GM21576 (cell line): ENCODE measurements at regions not wholly inside any gene's neighbourhood (a gene's known extent, or its start where the extent isn't known, plus 50 kb on each side); places are given as distances from the start of the nearest gene placed in this dataset.
A peak's percentile ranks its signal among the peaks of the same experiment; 100 is the strongest.
"Not testable (repeated sequence)": the region's sequence is repeated elsewhere in the genome, so short reads cannot be mapped to it uniquely, and the experiment has no call there.

Experiments
- ATAC-seq: cut with Tn5 transposase; IDR thresholded peaks from one replicate; pipeline ENCODE4 v1.9.1; 2021; ENCODE audit warnings: mild to moderate bottlenecking, moderate library complexity; ENCODE audit not compliant: unreplicated experiment

GRCh38 chr15:35211240-35211902, 126.3 kb upstream of the NANOGP8 start:
- ATAC-seq: no peak

DNA sequence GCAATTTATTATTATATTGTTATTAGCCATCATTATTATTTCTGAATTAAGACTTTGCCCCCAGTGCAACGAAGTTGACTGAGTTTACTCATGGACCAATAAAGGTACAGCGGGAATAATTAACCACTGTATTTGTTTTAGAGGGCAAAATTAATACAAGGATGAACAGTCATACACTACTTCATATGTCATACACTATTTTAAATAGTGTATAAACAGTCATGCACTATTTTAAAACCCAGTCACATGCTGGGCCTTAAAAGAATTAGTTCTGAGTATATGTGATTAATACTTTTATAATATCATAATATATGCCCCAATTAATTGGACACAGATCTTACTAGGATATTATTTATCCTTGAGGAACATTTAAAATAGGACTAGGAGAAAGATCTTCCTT, 125.3 kb upstream of the NANOGP8 start:
- ATAC-seq: no peak

- ATAC-seq: no peak
Observed at GRCh38 chr15:35209838-35210237, 124.7 kb upstream of the NANOGP8 start.

GRCh38 chr15:35208353-35208752, 123.3 kb upstream of the NANOGP8 start:
- ATAC-seq: no peak

DNA sequence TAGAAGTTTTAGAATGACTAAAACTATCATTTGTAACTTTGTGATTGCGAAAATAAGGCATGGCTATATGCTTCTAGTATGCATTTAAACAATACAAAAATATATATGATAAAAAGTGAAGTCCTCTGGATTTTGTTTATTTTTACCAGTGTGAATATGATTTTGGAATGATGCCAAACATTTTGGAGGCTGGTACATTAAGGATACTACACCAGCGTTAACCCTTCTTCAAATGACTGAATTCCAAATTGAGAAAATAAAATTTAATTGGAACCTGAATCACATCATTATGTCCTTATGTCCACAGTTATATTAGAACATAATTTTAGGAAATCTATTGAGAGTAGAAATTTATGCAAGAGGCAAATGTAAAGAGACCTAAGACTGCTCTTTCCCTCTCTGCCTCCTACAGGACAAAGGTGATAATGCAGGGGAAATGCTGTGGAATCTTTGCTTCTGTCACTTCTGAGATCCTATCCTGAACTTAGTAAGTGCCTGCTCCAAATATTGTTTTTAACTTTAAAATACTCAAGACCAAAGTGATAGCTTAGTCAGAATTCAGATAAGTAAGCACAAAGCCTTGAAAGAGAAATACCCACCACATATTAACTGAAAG, 121.1 kb upstream of the NANOGP8 start:
- no peak for ATAC-seq

GRCh38 chr15:35198197-35198596, 113.1 kb upstream of the NANOGP8 start:
- no peak for ATAC-seq

DNA sequence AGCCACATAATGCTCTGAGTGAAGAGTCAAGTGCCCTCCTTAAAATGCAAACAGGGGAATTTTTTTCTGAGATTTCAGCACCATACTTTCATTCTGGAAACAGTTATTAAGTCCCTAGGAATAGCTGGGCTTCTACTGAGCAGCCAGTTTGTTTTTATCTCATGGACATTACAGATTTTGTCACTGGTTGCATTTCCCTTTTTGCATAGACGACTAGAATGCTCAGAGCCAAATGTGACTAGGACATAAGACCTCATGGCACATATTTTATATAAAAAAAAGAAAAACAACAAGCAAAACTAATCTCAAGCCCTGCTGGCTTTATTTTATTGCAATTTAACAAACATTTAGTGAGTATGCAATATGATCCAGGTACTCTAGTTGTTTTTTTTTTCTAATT, 112.7 kb upstream of the NANOGP8 start:
- ATAC-seq: no peak

DNA sequence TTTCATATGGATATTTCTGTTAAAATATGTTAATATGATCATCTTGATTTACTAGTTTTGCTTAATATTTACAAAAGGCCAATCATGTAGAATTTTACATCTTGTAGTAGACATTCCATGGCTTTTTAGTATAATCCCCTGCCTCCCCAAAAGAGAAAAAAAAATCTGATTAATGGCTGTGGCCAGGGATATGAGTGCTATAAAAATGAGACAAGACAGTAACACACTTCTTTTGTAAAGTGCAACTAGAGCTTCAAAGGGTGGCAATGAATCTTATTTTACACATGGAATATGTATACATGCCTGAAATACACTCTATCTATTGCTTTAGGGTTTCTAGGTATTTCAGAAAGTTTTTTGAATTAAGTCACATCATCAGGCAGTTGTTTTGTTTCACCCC, 112.2 kb upstream of the NANOGP8 start:
- ATAC-seq: no peak

GRCh38 chr15:35196273-35196672, 111.2 kb upstream of the NANOGP8 start:
- ATAC-seq: no peak

GRCh38 chr15:35195649-35196048, 110.6 kb upstream of the NANOGP8 start:
- no peak for ATAC-seq

DNA sequence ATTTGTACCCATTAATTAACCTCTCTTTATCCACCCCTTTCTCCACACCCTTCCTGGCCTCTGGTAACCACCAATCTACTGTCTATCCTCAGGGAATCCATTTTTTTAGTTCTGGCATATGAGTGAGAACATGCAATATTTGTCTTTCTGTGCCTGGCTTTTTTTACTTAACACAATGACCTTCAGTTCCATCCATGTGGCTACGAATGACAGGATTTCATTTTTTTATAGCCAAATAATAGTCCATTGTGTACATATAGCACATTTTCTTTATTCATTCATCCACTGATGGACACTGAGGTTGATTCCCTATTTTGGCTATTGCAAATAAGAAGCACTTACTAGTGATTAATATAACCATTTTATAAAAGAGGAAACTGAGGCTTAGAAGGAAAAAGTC, 109.9 kb upstream of the NANOGP8 start:
- ATAC-seq: no peak

DNA sequence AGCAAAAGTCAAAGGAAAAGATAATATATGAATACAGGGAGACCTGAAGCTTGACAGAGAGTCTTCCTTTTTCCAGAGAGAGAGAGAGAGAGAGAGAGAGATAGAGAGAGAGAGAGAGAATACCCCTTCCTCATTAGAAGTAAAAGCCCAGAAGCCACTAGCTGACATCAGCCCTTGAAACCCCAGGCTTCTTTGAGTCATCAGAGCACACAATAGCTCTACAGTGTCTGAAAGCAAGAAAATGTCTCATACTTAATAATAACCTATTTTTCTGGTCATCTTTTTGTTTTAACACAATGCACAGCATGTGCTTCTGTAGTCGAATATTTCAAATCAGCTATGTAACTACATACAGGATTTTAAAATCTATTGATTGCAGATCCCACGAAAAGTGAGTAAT, 109.2 kb upstream of the NANOGP8 start:
- no peak for ATAC-seq

GRCh38 chr15:35191783-35192182, 106.7 kb upstream of the NANOGP8 start:
- ATAC-seq: no peak

DNA sequence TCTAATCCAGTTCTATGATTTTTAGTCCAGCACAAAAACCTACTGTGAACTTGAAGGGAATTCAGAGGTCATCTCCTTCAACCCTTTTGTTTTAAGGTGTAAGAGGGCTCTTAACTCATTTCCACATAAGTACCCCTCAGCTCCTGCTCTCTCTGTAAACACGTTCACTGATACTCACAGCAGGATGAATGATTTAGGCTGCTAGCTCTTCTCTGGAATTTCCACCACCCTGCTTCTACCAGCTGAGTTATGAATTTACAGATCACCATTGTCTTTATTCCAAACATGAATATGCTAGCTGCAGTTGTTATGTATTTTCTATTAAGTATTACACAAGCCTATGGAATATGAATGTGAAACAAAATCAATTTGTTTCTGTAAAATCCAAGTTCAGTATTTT, 101.3 kb upstream of the NANOGP8 start:
- no peak for ATAC-seq

- no peak for ATAC-seq
Observed at GRCh38 chr15:35184646-35185045, 99.6 kb upstream of the NANOGP8 start.

DNA sequence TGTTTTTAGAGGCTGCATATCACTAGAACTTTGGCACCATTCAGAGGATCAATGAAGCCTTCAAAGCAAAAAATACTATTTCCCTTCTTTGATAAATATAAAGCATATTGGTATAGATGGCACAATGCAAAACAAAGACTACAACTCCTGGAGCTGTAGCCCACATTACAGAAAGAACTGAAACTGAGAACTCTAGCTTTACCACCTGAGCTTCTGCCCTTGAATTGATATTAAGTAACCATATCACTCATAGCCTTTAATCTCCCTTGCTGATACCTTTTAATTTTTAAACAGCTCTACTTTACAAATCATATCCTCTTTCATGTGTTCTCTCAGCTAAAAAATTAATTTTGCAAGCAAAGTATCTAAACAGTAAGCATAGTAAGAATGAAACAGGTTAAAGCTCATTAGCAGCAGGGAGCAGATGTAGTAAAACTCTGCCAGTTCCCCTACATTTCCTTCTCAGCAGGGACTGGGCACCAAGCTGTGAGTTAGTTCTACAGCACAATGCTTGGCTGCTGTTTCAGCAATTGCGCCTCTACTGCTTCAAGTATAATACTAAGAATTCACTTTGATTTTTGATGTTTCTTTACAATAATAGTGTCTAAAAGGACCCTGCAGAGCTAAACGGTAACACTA, 97.9 kb upstream of the NANOGP8 start:
- peak; percentile 70 for ATAC-seq

DNA sequence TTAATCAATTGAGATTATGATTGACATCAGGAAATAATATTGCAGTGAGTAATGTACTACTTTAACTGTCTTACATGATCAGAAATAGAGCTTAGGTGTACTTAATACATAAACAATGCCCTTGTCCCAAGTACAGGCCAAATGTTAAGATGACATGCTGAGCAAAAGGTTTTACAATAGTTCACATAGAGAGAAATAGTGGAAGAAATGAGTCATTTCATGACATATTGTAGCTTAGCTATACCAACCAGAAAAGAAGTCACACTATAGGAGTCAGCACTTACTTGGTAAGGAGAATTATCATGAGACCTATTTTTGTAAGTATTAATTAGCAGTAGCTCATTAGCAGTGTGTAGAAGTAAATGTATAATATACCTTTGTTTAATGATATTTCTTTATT, 96.4 kb upstream of the NANOGP8 start:
- peak; percentile 74 for ATAC-seq

DNA sequence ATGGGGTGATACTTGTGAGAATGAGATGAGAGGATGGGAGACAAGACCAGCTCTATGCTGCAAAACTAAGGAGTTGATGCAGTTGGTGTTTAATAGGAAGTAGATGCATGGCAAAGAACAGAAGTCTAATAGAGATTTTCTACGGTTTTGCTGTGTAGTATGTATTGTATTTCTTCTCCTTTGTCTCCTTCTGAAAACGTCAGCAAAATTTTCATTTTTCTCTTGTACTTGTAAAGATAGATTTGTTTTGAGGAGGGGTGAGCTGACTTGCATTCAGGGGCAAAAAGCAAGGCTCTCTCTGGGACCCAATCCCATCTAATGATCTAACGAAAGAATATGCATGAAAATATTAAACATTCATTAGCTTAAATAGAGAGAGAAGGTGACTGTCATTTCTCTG, 94.6 kb upstream of the NANOGP8 start:
- ATAC-seq: no peak

DNA sequence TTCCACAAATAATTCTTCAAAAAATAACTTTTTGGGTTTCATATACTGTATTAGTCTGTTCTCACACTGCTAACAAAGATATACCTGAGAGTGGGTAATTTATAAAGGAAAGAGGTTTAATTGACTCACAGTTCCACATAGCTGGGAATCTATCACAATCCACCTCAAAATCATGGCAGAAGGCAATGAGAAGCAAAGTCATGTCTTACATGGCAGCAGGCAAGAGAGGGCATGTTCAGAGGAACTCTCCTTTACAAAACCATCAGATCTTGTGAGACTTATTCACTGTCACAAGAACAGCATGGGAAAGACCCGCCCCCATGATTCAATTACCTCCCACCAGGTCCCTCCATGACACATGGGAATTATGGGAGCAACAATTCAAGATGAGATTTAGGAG, 93.1 kb upstream of the NANOGP8 start:
- not testable (repeated sequence) for ATAC-seq

DNA sequence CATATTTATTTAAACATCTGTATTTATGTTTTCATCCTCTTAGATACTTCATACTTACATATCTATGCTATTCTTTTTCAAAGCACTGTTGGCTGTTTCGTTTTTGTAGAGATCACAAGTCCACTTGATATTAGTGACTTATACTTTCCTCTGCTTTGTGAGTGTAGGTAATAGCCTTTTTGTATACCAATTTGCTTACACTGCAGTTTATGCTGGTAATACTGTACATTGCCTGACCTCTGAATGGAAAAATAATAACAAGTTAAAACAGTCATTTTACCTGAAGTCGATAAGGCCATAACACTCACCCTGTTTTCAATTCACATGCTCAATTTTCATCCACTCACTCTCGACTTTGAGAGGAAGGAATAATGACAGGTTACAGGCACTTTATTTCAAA, 89.9 kb upstream of the NANOGP8 start:
- no peak for ATAC-seq

DNA sequence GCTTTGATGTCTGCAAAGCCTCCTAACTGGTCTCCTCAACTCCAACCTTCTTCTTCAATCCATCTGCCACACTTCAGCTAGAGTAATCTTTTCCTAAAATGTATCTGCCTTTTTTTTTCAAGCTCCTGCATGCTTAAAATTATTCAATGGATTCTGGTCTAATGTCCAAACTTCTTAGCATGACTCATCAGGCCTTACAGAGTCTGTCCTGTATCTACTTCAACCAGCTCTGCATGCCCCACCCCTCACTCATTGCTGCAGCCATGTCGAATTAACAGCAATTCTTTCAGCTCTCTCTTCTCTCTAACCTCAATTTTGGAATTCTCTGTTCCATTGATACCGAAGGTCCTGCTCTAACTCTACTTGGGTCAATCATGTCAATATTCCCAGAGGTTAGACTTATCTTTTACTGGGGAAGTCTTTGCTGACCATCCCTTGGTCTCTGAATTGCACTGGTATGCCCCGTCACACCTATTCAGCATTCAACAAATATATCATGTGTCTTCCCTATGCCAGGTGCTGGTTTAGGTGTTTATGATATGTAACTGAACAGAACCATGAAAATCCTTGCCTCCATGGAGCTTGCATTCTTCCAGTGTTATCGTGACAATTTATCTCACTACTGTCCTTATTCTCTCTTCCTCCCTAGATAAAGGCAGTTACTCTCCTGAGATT, 88.5 kb upstream of the NANOGP8 start:
- no peak for ATAC-seq

DNA sequence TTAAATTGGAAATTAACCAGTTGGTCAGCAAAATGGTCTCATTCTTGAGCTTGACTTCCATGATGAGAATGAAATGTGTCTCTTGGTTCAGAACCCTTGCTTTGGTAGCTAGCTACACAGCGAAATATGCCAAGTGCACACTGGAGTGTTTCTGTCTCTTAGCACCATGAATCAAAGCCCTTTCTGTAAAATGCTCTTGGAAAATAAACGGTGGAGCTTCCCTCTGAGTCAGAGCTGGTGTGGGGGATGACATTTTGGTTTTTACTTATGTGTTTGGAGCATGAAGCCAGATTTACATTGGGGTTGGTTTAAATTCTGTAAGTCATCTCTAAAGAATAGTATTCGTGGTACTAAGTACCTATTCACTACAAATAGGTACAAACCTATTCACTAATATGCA, 85.1 kb upstream of the NANOGP8 start:
- no peak for ATAC-seq
